DMS153 (cell line): ENCODE measurements at regions not wholly inside any gene's neighbourhood (a gene's known extent, or its start where the extent isn't known, plus 50 kb on each side); places are given as distances from the start of the nearest gene placed in this dataset.

Experiments used
- DNase-seq: peaks from one replicate; lab custom pipeline; 2025; lab: John Stamatoyannopoulos, UW

DNA sequence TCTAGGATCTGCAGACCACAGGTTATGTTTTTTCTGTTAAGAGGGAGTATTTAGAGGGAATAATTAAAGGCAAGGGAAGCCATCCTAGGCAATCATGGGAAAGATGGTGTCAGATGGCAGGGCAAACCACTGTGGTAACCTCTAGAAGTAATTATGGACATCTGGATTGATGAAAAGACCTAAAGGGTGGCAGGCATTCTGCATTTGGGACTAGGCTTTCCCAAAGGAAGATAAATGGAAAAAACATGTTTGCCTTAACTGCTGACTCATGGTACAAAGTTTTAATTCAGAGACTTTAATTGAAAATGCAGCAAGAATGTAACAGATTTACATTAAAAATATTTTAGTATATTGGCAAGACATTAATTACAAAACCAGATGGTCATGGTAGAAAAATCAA lies 88.1 kb downstream of the TMEM30B start:
- DNase-seq, result no peak

DNA sequence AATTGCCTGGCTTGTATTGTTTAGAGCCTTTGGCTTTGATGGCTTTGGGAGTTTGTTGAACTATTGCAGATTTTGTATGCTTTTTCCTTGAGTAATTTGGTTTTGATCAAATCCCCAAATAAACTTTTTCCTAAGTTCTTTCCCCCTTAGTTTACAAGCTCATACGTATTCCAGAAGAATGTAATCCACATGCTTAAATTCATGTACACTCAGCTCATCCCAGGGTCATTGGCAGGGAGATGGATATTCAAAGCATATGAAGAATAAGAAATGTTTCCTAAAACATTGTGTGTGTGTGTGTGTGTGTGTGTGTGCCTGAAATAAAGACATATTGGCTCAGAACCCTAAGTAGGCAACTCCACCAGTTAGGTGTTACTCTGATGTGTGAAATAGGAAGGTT lies 89.4 kb downstream of the TMEM30B start:
- no peak for DNase-seq

DNA sequence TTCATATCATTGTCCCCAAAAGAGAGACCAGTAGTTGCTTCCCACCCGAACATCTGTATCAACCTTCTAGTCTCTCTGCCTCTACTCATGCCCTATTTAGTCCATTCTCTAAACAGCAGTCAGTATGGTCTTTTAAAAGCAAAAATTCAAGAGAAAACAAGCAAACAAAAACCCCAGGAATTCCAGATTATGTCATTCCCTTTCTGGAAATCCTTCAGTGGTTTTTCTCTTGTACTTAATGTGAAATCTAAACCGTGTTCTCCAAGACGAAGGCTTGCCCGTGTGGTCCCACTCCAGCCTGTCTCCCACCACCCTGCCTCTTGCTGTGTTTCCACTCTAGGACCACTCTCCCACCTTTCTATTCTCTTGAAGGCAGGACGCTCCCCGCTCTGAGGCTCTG lies 90.8 kb downstream of the TMEM30B start:
- no peak for DNase-seq

DNA sequence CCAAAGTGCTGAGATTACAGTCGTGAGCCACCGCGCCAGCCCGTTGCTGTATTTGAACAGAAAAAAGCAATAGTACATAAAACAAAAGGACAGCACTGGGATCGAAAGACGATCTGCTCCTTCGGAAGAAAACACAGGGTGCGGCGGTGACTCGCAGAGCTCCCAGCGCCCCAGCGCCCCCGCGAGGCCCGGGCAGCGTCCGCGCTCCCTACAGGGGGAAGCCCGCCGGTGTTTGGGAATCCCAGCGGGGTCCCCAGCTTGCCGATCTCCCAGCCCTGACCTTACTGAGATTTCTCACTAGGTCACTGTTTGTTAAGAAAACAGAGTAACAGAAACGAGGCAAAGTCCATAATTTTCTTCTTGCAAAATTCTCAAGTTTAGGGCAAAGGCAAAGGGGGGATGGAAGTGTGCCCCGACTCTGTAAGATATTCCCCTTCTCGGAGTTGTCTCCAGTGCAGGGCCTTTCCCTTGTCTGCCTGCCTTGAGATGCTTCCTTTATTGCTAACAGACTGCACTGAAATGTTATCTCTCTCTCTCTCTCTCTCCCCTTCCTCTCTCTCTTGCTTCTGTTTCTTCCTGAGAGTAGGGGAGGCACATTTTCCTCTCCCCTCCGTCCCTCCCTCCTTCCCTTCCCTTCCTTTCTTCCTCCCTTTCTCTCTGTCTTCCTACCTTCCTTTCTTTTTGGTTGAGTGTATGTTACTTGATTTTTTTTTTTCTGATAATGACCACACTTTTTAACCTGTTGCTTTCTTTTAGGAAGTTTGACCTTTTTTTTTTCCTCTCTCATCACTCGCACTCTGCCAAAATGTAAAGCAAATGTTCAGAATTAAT lies 91.9 kb downstream of the TMEM30B start:
- DNase-seq, result no peak

DNA sequence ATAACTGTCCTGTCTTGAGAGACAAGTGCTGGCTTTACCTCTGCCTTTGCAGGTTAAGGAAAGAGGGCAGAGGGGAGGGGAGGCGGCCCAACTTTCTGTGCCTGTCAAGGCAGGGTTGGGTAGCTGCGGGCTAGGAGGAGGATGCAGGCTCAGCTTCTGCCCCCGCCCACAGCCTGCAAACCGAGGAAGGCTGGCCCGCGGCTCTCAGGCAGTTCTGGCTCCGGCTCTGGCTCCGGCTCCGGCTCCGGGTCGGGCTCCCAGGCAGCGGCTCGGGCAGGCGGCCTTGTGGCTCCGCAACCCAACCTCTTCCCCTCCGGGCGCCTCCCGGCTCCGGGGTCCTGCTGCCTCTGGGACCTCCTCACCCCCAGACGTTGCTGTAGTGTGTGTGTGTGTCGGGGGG lies 92.9 kb downstream of the TMEM30B start:
- no peak for DNase-seq

DNA sequence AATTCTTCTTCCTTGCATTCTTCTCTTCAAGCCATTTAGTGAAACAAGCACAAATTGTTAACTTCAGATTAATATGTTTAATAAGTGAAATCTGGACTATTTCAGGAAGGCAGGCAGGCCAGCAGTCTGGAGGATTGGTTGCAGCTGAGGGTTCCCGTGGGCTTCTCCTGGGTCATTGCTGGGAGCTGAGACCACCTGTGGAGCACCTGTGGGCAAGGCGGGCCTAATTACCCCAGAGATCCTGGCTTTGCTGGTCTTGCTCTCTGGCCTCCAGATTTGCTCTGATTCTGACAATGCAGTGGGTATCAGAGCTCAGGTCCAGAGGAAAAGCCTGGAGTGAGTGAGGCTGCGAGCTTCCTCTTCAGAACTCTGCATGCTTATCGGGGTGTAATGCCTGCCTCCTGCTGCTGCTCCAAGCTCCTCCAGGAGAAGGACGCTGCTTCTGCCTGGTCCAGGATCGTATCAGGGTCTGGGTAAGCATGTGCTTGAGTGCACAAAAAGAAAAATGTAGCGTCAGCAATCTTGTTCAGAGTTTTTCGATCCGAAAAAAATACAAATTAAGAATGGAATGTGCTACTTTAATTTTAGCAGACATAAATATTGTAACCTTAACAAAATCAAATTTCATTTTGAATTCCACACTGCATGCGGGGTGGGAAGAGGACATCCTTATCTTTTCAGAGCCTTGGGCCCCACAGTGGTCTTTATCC lies 93.8 kb downstream of the TMEM30B start:
- no peak for DNase-seq

DNA sequence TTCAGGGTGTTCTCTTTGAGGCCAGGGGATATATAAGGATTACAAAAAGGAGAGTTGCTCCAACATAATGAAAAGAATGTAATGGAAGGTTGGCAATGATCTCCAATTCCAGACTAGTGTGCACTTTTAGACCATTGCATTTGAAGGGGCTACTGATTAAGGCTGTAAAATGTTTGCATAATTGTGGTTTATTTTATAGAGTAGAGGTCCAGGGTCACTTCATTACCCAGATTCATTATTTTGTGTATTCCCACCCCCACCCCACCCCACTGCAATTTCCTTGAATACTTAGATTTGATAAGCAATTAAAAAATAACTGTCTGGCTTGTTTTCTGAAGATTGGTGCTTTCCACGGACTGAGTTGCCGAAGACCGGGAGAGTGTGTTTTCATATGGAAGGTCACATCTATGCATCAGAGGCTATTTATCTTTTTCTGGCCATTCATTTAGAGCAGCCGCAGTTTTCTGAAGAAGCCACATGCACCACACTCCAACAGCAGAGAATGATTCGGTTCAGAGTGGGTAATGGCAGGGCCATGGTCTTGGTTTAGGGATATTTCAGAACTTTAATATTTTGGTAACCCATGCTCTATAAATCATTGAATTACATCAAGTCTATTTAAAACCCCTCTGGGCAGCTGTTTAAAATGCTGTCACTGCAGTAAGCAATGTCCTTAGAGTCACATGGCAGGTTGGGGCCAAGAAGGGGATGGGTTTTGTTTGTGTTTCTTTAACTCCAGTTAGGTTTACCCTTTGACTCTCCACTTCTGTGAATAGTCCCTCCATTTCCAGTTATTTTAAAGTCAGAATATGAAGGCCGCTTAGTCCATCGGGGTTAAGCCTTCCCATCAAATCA lies 94.6 kb downstream of the TMEM30B start:
- DNase-seq, result no peak

DNA sequence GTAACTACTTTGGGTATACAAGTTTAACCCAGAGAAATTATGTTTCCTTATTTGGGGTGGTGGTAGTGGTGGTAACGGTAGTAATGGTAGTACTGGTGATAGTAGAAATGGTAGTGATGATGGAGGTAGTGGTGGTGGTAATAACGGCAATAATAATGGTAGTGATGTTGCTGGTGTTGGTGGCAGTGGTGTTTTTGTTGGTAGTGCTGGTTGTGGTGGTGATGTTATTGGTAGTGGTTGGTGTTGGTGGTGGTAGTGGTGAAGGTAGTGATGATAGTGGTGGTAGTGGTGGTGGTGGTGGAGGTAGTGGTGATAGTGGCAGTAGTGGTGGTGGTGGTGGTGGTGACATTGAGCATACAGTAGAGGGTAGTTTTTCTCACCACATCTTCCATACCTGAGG lies 95.6 kb downstream of the TMEM30B start:
- no peak for DNase-seq

DNA sequence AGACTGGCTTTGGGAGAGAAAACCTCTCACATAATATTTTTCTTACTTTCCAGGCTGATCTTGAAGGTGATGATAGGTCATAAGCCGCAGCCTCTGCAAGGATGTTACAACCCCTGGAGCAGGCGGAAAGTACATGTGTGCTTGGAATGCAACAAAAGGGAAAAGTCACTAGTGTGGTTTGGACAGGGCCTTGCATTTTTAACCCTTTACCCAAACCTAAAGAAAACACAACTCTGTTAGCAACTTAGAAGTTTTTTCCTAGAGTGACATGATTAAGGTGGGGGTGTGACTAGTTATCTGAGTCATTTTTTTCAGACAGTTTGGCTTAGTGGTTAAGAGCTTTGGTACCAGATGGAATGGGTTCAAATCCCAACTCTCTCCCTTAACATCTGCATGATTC lies 97.0 kb downstream of the TMEM30B start:
- DNase-seq, result no peak

DNA sequence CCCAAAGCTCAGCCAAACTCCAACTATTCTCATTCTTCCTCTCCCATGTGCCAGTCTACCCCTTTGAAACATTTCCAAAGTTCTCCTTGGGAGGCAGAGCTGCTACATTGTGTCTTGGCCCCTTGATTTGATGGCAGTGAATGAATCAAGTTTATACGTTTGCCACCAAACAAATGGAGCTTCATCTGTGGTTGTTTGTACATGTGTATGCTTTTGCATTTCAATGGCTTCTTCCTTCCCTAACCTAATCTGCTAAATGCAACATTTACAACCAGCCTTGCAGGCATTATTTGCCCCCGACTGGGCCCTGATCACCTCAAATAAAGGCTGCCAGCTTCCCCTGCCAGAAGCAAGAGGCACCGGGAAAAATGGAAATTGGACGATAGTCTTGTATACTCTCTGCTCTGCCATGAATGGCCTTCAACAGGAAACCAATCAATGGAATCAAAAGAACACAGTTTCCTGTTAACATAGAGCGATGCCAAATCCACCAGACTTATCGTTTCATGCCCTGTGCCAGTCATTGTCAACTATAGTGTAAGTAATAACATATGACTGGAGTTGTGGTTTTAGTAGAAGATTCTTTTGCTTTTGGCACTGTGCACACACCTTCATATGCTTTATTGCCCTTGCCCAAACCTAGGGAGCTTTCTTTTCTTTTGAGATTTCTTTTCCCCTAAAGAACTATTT lies 97.8 kb downstream of the TMEM30B start:
- DNase-seq, result peak; percentile 70

DNA sequence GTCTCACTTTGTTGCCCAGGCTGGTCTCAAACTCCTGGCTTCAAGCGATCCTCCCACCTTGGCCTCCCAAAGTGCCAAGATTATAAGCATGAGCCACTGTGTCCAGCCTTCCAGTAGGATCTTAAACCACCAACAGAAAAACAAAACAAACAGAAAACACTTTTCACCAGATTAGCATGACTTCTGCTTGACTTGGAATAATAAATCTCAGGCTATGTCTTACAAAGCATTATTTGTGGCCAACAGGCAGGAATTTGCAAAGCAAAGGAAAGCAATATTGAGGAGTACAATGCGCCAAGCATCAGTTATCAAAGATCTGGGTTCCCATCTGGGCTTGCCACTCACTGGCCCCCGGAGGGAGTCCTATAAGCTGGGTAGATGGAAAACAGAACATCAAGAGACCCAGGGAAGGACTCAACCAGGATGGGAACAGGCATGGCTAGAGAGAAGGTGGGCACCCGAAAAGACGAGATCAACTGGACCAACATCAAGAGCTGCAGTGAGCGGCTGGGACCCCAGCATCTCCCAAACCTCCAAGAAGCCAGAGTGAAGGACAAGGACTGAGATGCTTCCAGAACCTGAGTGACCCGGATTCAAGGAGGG lies 101.2 kb downstream of the TMEM30B start:
- DNase-seq, result no peak

DNA sequence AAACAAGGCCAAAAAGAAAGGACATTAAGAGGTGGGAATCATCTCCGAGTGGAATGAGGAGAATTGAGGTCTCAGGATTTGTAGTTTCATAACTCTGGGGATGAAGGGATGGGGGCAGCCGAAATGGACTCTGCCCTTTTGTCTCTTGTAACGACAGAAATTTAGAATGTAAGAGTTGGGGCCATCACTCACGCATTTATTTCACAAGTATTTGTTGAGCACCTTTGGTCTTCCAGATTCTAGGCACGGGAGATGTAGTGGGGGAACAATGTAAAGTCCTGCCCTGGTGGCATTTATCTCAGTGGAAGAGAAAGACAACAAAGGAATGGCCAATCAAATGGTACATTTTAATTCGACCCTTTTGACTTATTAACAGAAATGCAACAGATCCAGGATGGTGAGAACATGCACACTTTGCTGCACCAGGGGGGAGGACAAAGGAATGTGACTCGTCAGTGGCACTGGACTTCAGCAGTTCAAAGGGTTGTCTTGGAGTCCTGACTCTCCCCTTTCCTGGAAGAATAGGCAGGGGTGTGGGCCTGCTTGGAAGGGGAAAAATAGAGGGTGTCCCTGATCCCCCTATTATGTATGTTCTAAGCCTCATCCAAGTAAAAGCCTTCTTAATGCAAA lies 102.0 kb downstream of the TMEM30B start:
- no peak for DNase-seq

DNA sequence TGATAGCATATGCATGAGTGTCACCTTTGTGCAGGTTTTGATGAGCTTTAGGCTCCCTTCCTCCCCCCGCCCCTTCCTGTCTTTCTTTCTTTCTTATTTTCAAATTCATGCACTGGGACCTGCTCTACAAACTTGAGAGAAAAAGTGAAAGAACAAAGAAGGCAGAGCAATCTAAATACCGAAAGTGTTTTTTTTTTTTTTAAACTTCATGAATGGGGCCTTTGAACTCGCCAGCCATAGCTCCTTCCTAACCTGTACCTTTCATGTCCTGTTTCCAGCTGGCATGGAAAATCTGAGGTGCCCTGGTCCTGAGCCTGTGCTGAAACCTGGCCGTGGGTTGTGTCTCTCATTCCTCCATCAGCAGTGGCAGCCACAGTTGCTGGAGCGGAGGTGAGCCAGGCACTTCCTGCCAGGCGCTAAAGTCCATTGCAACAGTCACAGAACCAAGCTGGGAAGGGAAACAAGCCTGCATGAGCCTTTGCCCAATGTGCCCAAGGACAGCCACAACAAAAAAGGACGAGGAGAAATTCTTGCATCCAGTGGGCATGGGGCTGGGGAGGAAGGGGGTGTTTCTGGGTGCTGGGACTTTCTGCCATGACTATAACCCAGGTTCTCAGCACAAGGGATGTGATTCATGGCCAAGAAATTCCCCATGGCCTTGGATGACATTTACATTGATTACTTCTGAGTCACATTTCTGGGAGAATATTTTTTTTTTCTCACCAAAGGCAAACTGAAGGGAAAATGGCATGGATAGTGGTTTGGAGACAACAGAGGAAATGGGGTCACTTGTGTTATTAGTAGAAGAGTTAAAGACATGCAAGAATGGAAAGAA lies 102.7 kb downstream of the TMEM30B start:
- DNase-seq, result no peak

DNA sequence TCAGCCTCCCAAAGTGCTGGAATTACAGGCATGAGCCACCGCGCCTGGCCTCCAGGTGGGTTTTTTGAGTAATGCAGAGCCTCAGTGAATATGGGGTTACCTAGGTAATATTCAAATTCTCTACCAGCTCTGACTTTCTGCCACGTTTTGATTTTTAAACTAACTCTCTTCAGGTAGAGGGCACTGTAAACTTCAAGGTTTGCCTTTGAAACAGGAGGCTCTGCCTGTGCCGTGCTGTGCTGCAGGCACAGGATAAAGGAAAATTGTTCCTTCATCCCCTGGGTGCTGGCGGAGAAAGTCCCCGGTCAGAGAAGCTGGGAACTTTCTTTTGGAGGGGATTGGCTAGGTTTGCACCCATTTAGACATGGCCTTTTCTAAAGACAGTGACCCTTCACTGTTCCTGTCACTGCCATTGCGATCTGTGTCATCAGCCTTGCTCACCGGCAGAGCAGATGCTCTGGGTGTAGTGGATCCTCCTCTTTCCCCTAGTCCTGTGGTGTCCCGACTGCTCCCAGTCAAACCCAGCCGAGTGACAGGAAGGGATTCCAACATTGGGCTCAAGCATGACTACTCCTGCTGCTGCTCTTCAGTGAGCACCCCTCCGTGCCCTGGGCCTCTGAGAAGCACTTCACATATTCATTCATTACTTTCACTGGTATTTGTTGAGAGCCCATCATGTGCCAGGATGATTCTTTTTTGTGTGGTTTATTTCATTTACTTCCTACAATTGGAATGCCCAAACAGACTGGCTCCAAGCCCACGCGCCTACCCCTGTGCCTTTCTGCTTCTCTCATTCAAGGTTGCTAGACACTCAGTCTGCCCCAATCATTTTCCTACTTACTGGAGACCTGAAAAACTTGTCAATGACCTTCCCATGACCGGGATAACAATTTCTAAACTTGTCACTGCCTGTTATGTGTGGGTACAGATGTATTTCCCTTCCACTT lies 103.6 kb downstream of the TMEM30B start:
- DNase-seq, result no peak

DNA sequence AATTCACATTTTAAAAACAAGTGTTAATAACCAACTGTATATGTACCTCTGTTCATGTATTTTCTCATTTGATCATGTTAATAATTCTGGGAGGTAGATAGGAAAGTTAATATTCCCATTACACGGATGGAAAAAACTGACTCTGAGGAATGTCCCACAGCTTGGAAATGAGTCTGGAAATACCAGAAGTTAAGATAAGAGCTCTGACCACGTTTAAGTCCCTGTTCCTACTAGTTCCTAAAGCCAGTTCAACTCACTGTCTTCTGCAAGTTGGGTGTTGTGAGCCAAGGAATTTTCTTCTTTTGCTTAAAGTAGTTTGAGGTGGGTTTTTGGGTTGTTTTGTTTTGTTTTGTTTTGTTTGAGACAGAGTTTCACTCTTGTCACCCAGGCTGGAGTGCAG lies 104.5 kb downstream of the TMEM30B start:
- DNase-seq, result no peak

DNA sequence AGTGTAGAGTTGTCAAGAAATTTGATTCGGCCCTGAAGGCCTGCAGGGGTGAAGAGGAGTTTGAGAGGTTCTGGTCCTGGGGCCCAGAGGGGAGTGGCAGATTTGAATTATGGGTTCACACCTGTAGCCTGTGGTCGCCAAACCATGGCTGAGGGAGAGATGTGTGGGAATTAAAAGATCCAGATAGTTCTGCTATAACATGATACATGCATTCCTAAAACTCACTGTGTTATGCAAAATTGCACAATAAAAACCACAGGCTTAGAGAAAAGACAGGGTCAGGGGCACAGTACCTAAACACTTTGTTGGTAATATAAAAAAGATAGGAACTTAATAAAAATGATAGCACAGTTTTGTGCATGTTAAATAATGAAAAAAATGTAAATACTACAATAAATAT lies 106.2 kb downstream of the TMEM30B start:
- DNase-seq, result no peak

DNA sequence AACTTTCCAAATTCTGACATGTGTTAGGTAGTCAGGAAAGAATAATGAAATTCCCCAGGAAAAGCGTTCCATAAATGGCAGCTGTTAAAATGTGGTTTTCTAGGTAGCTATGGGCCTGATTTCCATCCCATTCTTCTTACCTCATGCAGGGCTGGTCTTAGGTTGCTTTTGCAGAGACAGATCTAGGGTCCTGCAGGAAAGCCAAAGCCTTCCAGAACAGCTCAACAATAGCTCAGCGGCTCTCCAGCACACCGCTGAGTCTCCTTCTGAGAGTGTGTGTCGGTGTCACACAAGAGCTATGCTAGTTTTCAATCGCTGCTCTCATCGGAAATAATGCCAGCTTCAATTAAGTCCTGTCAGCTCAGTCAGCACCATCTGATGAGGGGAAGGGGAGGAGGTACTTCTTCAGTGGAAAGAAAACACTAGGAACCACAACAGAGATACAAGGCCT lies 106.7 kb downstream of the TMEM30B start:
- DNase-seq, result no peak

DNA sequence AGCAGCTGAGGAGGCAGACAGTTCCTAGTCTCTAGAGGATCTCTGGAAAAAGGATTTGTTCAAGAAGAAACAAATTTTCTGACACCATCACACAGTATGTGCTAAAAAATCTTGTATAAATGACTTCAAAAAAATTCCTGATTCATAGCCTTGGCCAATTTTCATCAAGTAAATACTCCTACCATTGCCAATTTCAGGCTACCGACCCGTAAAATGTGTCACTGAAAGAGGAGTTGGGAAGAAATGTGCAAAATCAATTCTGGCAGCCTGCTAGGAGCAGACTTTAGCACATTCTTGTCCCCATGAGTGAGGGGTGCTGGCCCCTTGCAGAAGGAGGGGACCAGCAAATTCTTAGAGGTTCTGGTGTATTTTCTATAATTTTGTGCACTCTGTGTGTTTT lies 109.4 kb downstream of the TMEM30B start:
- no peak for DNase-seq

DNA sequence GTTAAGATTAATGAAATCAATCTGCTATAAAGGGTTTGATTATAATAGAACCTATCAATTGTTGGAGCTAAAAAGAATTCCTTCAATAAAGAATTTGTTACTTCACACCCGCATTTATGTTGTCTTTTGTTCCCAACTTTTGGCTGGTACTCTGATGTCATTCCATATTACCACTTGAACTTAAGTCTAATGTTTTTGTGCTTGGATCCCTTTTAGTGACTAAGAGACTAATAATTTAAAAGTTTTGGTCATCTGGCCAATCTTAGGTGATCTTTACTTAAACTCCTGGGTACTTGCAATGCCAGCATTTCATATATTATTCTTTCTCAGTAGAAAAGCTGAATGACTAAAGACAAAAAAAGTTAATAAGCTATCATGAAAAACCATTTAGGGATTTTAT lies 113.0 kb downstream of the TMEM30B start:
- no peak for DNase-seq
